Stimulated activated CD8-positive, alpha-beta memory T cell treated with anti-CD3 and anti-CD28 coated beads, Interleukin-15, amount 100 ng/mL, for 48 hours (primary cell): ENCODE measurements at regions not wholly inside any gene's neighbourhood (a gene's known extent, or its start where the extent isn't known, plus 50 kb on each side); places are given as distances from the start of the nearest gene placed in this dataset.

Source experiments
- DNase-seq, 2 donors: peaks; one replicate each; pipeline ENCODE4 v3.0.0-alpha.2; 2020; ENCODE audit warnings: low read depth in 2 of 2

- no peak for DNase-seq
These were observed 113.1 kb upstream of the DOK5 start for GRCh38 chr20:54362283-54362682.

- DNase-seq = no peak
These were observed 111.0 kb upstream of the DOK5 start for GRCh38 chr20:54364365-54364764.

- no peak for DNase-seq
These were observed 110.5 kb upstream of the DOK5 start for GRCh38 chr20:54364919-54365318.

- DNase-seq = no peak
These were observed 108.6 kb upstream of the DOK5 start for GRCh38 chr20:54366669-54367344.

GRCh38 chr20:54368570-54368969 lies 106.8 kb upstream of the DOK5 start:
- no peak for DNase-seq

- DNase-seq = no peak
These were observed 103.1 kb upstream of the DOK5 start for GRCh38 chr20:54372313-54372712.

- no peak for DNase-seq
These were observed 97.2 kb upstream of the DOK5 start for GRCh38 chr20:54377992-54378773.

- DNase-seq = no peak
These were observed 95.4 kb upstream of the DOK5 start for GRCh38 chr20:54379893-54380584.

GRCh38 chr20:54382419-54382818 lies 93.0 kb upstream of the DOK5 start:
- DNase-seq = no peak

GRCh38 chr20:54385746-54386145 lies 89.6 kb upstream of the DOK5 start:
- no peak for DNase-seq

GRCh38 chr20:54389596-54390280 lies 85.7 kb upstream of the DOK5 start:
- DNase-seq = no peak

GRCh38 chr20:54397292-54398140 lies 77.9 kb upstream of the DOK5 start:
- DNase-seq = no peak

GRCh38 chr20:54398814-54399213 lies 76.6 kb upstream of the DOK5 start:
- no peak for DNase-seq

- no peak for DNase-seq
These were observed 69.9 kb upstream of the DOK5 start for GRCh38 chr20:54405540-54405939.

- no peak for DNase-seq
These were observed 67.9 kb upstream of the DOK5 start for GRCh38 chr20:54407459-54407858.

GRCh38 chr20:54415967-54416366 lies 59.4 kb upstream of the DOK5 start:
- DNase-seq = no peak

GRCh38 chr20:54416770-54417169 lies 58.6 kb upstream of the DOK5 start:
- DNase-seq = no peak

- no peak for DNase-seq
These were observed 55.9 kb upstream of the DOK5 start for GRCh38 chr20:54419531-54419930.
